ENCODE measurements at regions not wholly inside any gene's neighbourhood (a gene's known extent, or its start where the extent isn't known, plus 50 kb on each side); places are given as distances from the start of the nearest gene placed in this dataset.

DNA sequence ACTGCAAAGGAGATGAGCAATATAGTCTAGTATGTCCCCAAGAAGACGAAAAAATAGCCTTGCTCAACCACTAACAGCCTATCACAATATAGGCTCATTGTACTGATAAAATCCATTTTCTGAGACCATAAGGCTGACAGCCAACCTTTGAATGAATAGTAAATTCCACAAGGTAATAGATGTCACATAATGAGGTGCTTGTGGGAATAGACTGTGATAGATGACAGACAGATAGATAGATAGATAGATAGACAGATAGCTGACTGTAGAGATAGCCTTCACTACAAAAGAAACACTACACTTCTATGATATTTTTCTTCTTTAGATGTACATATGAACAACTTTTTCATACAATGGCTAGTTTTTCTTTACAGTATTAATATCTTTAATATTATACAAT lies 760.3 kb upstream of the NRSN1 start:
- TF ChIP-seq, protein P1, sequence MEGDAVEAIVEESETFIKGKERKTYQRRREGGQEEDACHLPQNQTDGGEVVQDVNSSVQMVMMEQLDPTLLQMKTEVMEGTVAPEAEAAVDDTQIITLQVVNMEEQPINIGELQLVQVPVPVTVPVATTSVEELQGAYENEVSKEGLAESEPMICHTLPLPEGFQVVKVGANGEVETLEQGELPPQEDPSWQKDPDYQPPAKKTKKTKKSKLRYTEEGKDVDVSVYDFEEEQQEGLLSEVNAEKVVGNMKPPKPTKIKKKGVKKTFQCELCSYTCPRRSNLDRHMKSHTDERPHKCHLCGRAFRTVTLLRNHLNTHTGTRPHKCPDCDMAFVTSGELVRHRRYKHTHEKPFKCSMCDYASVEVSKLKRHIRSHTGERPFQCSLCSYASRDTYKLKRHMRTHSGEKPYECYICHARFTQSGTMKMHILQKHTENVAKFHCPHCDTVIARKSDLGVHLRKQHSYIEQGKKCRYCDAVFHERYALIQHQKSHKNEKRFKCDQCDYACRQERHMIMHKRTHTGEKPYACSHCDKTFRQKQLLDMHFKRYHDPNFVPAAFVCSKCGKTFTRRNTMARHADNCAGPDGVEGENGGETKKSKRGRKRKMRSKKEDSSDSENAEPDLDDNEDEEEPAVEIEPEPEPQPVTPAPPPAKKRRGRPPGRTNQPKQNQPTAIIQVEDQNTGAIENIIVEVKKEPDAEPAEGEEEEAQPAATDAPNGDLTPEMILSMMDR (IDR thresholded peaks at IDR 0.05), result no peak
- ATAC-seq (ENCODE audit: low FRiP score), result no peak
- DNase-seq (ENCODE audit: low spot score), result no peak

DNA sequence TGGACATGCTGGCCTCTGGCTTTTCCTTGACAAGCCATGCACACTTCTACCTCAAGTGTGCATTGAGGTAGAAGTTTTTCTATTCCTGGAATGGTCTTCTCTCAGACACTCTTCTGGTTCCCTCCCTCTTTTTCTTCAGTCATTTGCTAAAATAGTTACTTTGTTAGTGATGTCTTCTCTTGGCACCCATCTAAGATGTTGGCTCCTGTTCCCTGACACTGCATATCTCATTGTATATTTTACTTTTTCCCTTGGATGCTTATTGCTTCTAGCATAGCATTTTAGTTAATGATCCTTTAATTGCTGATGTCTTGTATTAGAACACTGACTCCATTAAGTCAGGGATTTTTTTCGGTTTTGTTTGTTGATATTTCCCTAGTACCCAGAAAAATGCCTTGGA lies 758.7 kb upstream of the NRSN1 start:
- no peak for ATAC-seq (ENCODE audit: low FRiP score)
- DNase-seq (ENCODE audit: low spot score), result no peak
- TF ChIP-seq, protein P1 (IDR thresholded peaks at IDR 0.05), result no peak

DNA sequence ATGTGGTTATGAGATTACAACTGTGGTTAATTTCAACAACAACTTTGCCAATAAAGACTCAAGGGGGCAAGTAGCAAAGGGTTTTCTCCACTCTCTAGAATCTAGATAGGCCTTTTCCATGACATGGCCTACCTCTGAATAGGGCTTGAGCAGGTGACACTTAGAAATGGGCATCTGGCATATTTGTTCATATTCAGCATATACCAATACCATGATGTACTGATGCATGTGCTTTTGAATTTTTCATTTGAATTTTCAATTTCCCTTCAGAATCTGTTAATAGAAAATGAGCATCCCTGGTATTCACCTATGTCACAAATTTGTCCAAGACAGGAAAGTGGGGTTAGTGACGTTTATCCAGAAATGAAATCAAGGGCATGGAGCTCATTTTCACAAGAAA lies 757.5 kb upstream of the NRSN1 start:
- TF ChIP-seq, protein P1 (IDR thresholded peaks at IDR 0.05), result no peak
- ATAC-seq (ENCODE audit: low FRiP score) (no peak), DNase-seq (ENCODE audit: low spot score) (no peak)

DNA sequence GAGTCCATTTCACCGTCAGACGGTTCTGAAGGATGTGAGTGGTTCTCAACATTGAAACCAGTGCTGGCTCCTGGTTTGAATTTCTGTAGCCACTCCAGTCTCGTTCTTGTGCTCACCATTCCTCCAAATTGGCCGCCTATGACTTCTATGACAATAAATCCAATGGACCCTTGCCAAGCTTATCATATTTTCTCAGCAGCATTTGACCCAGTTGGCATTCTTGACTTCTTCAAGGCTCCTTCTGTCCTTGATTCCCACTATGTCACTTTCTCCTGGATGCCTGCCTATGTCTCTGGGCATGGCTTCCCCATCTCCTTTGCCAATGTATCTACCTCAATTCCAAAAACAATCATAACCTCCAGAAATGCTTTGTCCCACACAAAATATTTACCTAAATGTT lies 756.0 kb upstream of the NRSN1 start:
- TF ChIP-seq, protein P1 (IDR thresholded peaks at IDR 0.05), result no peak
- no peak for ATAC-seq (ENCODE audit: low FRiP score)
- DNase-seq (ENCODE audit: low spot score), result no peak

DNA sequence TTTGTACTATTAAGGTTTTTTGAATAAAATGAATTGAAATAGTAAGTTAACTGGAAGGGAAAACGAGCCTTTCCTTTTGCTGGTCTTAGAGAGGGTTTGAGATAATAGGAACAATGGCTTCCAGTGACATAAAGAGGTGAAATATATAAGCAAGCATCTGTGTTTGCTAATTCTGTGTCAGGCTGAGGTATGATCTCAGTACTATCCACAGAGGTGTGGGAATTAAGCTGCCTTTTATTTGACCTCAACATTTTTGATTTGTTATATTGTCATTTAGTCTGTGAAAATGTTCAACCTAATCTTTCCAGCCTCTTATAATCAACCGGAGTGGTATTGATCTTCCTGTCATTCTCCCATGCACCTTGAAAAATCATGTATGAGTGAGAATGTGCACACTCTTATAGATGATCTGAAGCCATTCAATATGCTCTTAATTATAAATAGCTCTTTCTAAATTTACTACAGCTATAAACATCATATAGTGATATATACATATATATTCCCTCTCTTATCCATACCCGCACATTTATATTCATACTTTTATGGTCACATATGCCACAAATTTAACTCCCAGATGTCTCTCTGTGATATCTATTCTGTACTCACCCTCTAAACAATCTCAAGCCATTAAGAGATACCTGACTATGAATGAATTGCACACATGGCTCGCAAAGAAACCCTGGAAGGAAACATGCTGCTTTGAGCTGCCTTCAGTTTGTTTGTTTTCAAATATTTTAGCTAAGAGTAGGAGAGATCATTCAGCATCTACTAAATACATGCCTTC lies 754.7 kb upstream of the NRSN1 start:
- no peak for DNase-seq (ENCODE audit: low spot score)

DNA sequence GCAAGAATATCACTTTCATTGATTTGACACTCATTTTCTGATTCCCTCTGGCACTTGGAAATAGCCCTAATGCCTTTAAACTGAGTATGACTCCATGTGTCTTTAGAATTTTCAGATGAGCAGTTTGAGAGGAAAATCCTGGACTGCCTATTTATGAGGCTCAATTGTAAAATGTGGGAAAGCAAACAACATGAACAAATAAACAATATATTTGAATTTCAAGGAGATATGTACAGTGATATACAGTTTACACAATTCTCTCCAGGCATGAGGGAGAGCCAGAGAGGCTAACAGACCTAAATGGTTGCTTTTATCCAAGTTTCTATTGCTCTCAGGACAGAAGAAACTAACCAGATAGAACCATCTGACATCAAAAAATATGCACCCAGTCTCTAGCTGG lies 748.2 kb upstream of the NRSN1 start:
- DNase-seq (ENCODE audit: low spot score) (no peak), ATAC-seq (ENCODE audit: low FRiP score) (no peak)
- TF ChIP-seq, protein P1 (IDR thresholded peaks at IDR 0.05), result no peak

More for the DNA sequence above, 754.7 kb upstream of the NRSN1 start:
- TF ChIP-seq, protein P1 (IDR thresholded peaks at IDR 0.05), result no peak
- ATAC-seq (ENCODE audit: low FRiP score), result no peak

DNA sequence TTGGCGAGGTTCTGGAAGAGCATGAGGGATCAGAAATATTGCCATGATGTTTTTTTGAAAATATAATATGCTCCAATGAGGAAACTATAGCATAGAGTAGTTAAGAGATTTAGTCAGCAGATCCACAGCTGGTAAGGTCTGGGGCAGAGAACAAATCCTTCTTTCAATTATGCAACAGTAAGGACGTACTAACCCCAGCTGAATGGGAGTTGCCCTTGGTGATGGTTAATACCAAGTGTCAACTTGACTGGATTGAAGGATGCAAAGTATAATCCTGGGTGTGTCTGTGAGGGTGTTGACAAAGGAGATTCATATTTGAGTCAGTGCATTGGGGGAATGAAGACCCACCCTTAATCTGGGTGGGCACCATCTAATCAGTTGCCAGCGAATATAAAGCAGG lies 745.5 kb upstream of the NRSN1 start:
- ATAC-seq (ENCODE audit: low FRiP score) (no peak), DNase-seq (ENCODE audit: low spot score) (no peak)
- TF ChIP-seq, protein P1 (IDR thresholded peaks at IDR 0.05), result no peak
